ENCODE measurements at regions not wholly inside any gene's neighbourhood (a gene's known extent, or its start where the extent isn't known, plus 50 kb on each side); places are given as distances from the start of the nearest gene placed in this dataset.

GRCh38 chr6:17211101-17211500, 70.1 kb upstream of the RBM24 start:
- Histone ChIP-seq H3K9me3 (ENCODE audit: control insufficient read depth, low read depth, low read length) (no peaks in the 10 kb centered on the region), H4K20me1 (ENCODE audit: control insufficient read depth, insufficient read depth, insufficient read length) (no peaks in the 10 kb centered on the region), H3K27me3 (ENCODE audit: insufficient read depth, low read length) (no peaks in the 10 kb centered on the region), H3K4me2 (ENCODE audit: insufficient read depth, insufficient read length, low read length) (no peak overlapping the region), H2AK5ac (ENCODE audit: insufficient read length, low read length) (no peak overlapping the region), H2AFZ (ENCODE audit: low read length) (no peak overlapping the region), H3K9ac (ENCODE audit: extremely low read depth, insufficient read length, low read length) (no peak overlapping the region), H3K27ac (ENCODE audit: insufficient read length, low read depth, low read length) (no peak overlapping the region), H4K5ac (ENCODE audit: insufficient read length, low read depth, low read length) (no peak overlapping the region), H2BK15ac (ENCODE audit: low read depth, low read length) (no peak overlapping the region), H2BK20ac (ENCODE audit: low read depth, low read length, poor library complexity, severe bottlenecking) (no peak overlapping the region), H4K8ac (replicated peaks; ENCODE audit: insufficient read length, low read depth, low read length) (no peak overlapping the region), H4K91ac (ENCODE audit: insufficient read length, low read depth, low read length) (no peak overlapping the region), H3K4ac (ENCODE audit: low read depth, low read length) (no peak overlapping the region), H3K56ac (ENCODE audit: insufficient read length, low read depth, low read length) (no peak overlapping the region), H3K23me2 (ENCODE audit: insufficient read length, low read depth, low read length, poor library complexity, severe bottlenecking) (no peaks in the 10 kb centered on the region), H3K18ac (ENCODE audit: insufficient read length, low read depth, low read length) (no peak overlapping the region), H3K4me1 (ENCODE audit: insufficient read depth, low read length) (no peaks in the 10 kb centered on the region), H2BK5ac (ENCODE audit: insufficient read length, low read length) (no peak overlapping the region), H3K14ac (ENCODE audit: insufficient read depth, low read length) (no peak overlapping the region), H3K79me1 (ENCODE audit: insufficient read depth, low read depth, low read length, poor library complexity, severe bottlenecking) (no peaks in the 10 kb centered on the region), H3K23ac (ENCODE audit: insufficient read length, low read depth, low read length) (no peak overlapping the region), H2BK12ac (ENCODE audit: insufficient read length, low read depth, low read length) (no peak overlapping the region), H3K79me2 (ENCODE audit: insufficient read depth, low read length) (no peaks in the 10 kb centered on the region), H3T11ph (ENCODE audit: low read length) (no peak overlapping the region), H2BK120ac (ENCODE audit: low read depth, low read length, poor library complexity, severe bottlenecking) (no peak overlapping the region)
- TF ChIP-seq CTCF (conservative IDR thresholded peaks at IDR 0.05), result no peak
- H3K9me3 Mint-ChIP-seq, result peaks cover 21 to 22% of the 10 kb centered on the region in 2 experiments
- H3K36me3 Mint-ChIP-seq (ENCODE audit: insufficient read depth in 1 of 3, low read depth in 3 of 3), result peaks cover 6 to 16% (median 9%) of the 10 kb centered on the region in 3 experiments
- H3K4me3 Mint-ChIP-seq, result no peak overlapping the region
- H3K27ac Mint-ChIP-seq, result no peak overlapping the region
- WGBS (ENCODE audit: extremely low coverage, insufficient read length, low lambda C conversion rate), result no CpG with 5 or more reads among the region's 3 CpGs
- no peak for DNase-seq
- H3K4me1 Mint-ChIP-seq, result peaks cover 4 to 7% of the 10 kb centered on the region in 2 experiments; a peak in 3 of 4 replicates
- no peaks in the 10 kb centered on the region; the same call in 1 of the 2 replicates for H3K27me3 Mint-ChIP-seq (ENCODE audit: low read depth)

All from H9 (cell line).